GM12892 (cell line): ENCODE measurements at regions not wholly inside any gene's neighbourhood (a gene's known extent, or its start where the extent isn't known, plus 50 kb on each side); places are given as distances from the start of the nearest gene placed in this dataset.

Source experiments
- POLR2A ChIP-seq: IDR thresholded peaks from 2 replicates; pipeline ENCODE4 v1.6.1; 2011; ENCODE audit warnings: low read depth, low read length, control low read depth
- POLR2AphosphoS5 ChIP-seq: IDR thresholded peaks from 2 replicates; pipeline ENCODE4 v1.6.1; 2011; ENCODE audit warnings: low read depth, low read length, control low read depth

GRCh38 chr3:23100106-23100505, 103.0 kb upstream of the UBE2E2 start:
- no peak for TF ChIP-seq POLR2AphosphoS5
- no peak for TF ChIP-seq POLR2A
